ENCODE measurements at regions not wholly inside any gene's neighbourhood (a gene's known extent, or its start where the extent isn't known, plus 50 kb on each side); places are given as distances from the start of the nearest gene placed in this dataset.

DNA sequence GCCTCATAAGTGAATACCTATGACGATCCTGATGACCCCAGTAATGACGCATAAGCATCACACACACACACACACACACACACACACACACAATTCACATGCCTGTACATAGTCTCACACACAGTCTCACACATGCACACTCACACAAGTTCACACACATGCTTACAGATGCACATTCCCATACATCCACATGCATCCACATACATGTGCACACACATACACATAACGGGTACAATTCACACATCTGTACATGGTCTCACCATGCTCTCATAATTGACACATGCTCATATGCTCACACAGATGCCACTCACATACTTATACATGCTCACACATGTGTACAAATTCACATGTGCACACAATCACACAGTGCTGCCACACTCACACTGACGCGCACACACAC is 105.7 kb upstream of the VSTM2B start:
- TF ChIP-seq CTCF (IDR thresholded peaks at IDR 0.05; ENCODE audit: borderline replicate concordance, insufficient read depth, low read depth, low read length), result no peak
- H3K4me3 ChIP-seq (ENCODE audit: low read depth, low read length), result no peak overlapping the region

- TF ChIP-seq CTCF (IDR thresholded peaks at IDR 0.05; ENCODE audit: borderline replicate concordance, insufficient read depth, low read depth, low read length), result no peak
- no peak overlapping the region for H3K4me3 ChIP-seq (ENCODE audit: low read depth, low read length)
Measured at GRCh38 chr19:29420482-29421195, 105.2 kb upstream of the VSTM2B start.

GRCh38 chr19:29421196-29421545 is 104.6 kb upstream of the VSTM2B start:
- no peak overlapping the region for H3K4me3 ChIP-seq (ENCODE audit: low read depth, low read length)
- no peak for TF ChIP-seq CTCF (IDR thresholded peaks at IDR 0.05; ENCODE audit: borderline replicate concordance, insufficient read depth, low read depth, low read length)

- TF ChIP-seq CTCF (IDR thresholded peaks at IDR 0.05; ENCODE audit: borderline replicate concordance, insufficient read depth, low read depth, low read length), result no peak
Measured at GRCh38 chr19:29422047-29422446, 103.7 kb upstream of the VSTM2B start.

GRCh38 chr19:29422486-29423085 is 103.2 kb upstream of the VSTM2B start:
- no peak for TF ChIP-seq CTCF (IDR thresholded peaks at IDR 0.05; ENCODE audit: borderline replicate concordance, insufficient read depth, low read depth, low read length)
- no peak overlapping the region for H3K4me3 ChIP-seq (ENCODE audit: low read depth, low read length)

More at GRCh38 chr19:29422047-29422446, 103.7 kb upstream of the VSTM2B start:
- no peak overlapping the region for H3K4me3 ChIP-seq (ENCODE audit: low read depth, low read length)

- no peak overlapping the region for H3K4me3 ChIP-seq (ENCODE audit: low read depth, low read length)
- no peak for TF ChIP-seq CTCF (IDR thresholded peaks at IDR 0.05; ENCODE audit: borderline replicate concordance, insufficient read depth, low read depth, low read length)
Measured at GRCh38 chr19:29428071-29428470, 97.7 kb upstream of the VSTM2B start.

DNA sequence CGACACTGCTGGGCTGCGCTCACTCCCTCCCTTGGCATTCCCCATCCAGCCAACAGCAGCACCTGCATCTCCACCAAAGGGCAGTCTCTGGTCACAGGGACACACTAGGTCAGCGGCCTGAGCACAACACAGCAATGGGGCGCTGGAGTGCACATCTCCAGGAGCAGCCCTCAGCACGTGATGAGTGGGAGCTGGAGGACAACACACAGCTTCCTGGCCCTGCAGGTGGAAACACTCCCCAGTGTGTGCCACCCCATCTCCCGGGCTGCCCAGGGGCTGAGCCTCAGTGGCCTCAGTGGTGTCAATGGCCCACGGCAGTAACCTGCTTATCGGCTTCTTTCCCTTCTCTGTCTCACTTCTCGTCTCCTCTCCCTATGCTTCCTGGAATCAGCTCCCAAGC is 96.8 kb upstream of the VSTM2B start:
- H3K4me3 ChIP-seq (ENCODE audit: low read depth, low read length), result no peak overlapping the region
- TF ChIP-seq CTCF (IDR thresholded peaks at IDR 0.05; ENCODE audit: borderline replicate concordance, insufficient read depth, low read depth, low read length), result no peak
